ENCODE measurements at regions not wholly inside any gene's neighbourhood (a gene's known extent, or its start where the extent isn't known, plus 50 kb on each side); places are given as distances from the start of the nearest gene placed in this dataset.

DNA sequence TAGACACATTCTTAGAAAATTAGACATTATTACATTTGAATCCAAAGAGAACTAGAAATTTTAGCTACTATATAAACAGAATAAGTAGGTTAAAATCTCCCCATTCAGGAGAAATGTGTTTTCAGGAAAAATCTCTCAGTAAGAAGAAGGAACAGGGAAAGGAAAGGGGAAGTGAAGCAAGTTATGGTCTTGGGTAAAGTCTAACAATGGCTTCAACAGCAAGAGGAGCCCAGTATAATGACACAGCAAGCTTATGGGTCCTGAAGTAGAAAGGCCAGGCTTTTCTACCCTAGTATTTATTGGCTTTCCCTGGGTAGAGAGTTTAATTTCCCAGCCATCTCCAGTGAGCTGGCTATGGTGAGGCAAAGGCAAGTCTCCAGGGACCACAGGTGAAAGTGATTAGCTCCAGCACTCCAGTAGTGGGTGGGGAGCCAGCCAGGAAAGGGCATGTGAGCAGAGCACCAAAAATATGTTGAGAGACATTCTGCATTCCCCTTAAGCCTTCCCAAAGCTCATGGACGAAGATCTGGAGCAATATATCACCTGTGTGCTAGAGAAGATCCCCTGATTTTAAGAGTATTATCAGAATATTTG, 981.7 kb downstream of the NR2F1-AS1 start:
- TF ChIP-seq EZH2 (IDR thresholded peaks at IDR 0.05; ENCODE audit: low read depth, unreplicated experiment) (no peak), REST (IDR thresholded peaks at IDR 0.05; ENCODE audit: unreplicated experiment) (no peak), NANOG (IDR thresholded peaks at IDR 0.05; ENCODE audit: borderline replicate concordance) (no peak), CREB1 (CRISPR knock-in tag; IDR thresholded peaks at IDR 0.05; ENCODE audit: low read depth) (no peak), POLR2AphosphoS5 (IDR thresholded peaks at IDR 0.05; ENCODE audit: low read depth) (no peak), EZH2phosphoT487 (IDR thresholded peaks at IDR 0.05; ENCODE audit: unreplicated experiment) (no peak)
- TF ChIP-seq, protein P1, sequence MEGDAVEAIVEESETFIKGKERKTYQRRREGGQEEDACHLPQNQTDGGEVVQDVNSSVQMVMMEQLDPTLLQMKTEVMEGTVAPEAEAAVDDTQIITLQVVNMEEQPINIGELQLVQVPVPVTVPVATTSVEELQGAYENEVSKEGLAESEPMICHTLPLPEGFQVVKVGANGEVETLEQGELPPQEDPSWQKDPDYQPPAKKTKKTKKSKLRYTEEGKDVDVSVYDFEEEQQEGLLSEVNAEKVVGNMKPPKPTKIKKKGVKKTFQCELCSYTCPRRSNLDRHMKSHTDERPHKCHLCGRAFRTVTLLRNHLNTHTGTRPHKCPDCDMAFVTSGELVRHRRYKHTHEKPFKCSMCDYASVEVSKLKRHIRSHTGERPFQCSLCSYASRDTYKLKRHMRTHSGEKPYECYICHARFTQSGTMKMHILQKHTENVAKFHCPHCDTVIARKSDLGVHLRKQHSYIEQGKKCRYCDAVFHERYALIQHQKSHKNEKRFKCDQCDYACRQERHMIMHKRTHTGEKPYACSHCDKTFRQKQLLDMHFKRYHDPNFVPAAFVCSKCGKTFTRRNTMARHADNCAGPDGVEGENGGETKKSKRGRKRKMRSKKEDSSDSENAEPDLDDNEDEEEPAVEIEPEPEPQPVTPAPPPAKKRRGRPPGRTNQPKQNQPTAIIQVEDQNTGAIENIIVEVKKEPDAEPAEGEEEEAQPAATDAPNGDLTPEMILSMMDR (conservative IDR thresholded peaks at IDR 0.05; ENCODE audit: low read depth in 2 of 2), result no peak

Measured in GM23338 (cell line).